Activated CD4-positive, alpha-beta memory T cell treated with anti-CD3 and anti-CD28 coated beads for 36 hours (primary cell): ENCODE measurements at regions not wholly inside any gene's neighbourhood (a gene's known extent, or its start where the extent isn't known, plus 50 kb on each side); places are given as distances from the start of the nearest gene placed in this dataset.

Experiments
- CTCF ChIA-PET: fragments of 350-600 bp; sonication (Branson Sonifier 250); formaldehyde crosslinking; loops from one replicate; lab custom pipeline; 2021; ENCODE audit warnings: antibody characterized with exemption, inconsistent platforms; lab: Charles Lee
- POLR2A ChIA-PET: fragments of 350-600 bp; sonication (Branson Sonifier 250); formaldehyde crosslinking; loops from one replicate; lab custom pipeline; 2021; ENCODE audit warnings: antibody characterized with exemption; lab: Charles Lee
- DNase-seq: peaks from one replicate; pipeline ENCODE4 v3.0.0-alpha.2; 2020
- H3K27ac Mint-ChIP-seq: one replicate; pipeline ENCODE4 v1.8.0; 2021; ENCODE audit warnings: mixed read lengths
- H3K27me3 Mint-ChIP-seq: one replicate; pipeline ENCODE4 v1.8.0; 2021; ENCODE audit warnings: mixed read lengths
- H3K36me3 Mint-ChIP-seq: one replicate; pipeline ENCODE4 v1.8.0; 2021; ENCODE audit warnings: mixed read lengths
- H3K4me1 Mint-ChIP-seq: one replicate; pipeline ENCODE4 v1.8.0; 2021; ENCODE audit warnings: low read depth, mixed read lengths
- H3K4me3 Mint-ChIP-seq: one replicate; pipeline ENCODE4 v1.8.0; 2021; ENCODE audit warnings: mild to moderate bottlenecking, mixed read lengths
- H3K9me3 Mint-ChIP-seq: one replicate; pipeline ENCODE4 v1.8.0; 2021; ENCODE audit warnings: mixed read lengths
- intact Hi-C: fragments of 100-400 bp; cut with micrococcal nuclease; formaldehyde crosslinking; loops from one replicate; pipeline ENCODE4 v1.15.1; 2023

GRCh38 chr18:47585136-47585535 lies 333.7 kb upstream of the SKOR2 start:
- Mint-ChIP-seq H3K4me1 (no peaks in the 10 kb centered on the region), H3K4me3 (no peak overlapping the region), H3K27ac (no peak overlapping the region), H3K9me3 (no peaks in the 10 kb centered on the region), H3K27me3 (no peaks in the 10 kb centered on the region), H3K36me3 (no peaks in the 10 kb centered on the region)
- DNase-seq = no peak
- POLR2A ChIA-PET = no interaction called here
- intact Hi-C loops = no loop called here
- CTCF ChIA-PET = no interaction called here

- H3K36me3 Mint-ChIP-seq = no peaks in the 10 kb centered on the region
- no peaks in the 10 kb centered on the region for H3K9me3 Mint-ChIP-seq
- peaks cover 4% of the 10 kb centered on the region for H3K27me3 Mint-ChIP-seq
- no peak for DNase-seq
- H3K4me1 Mint-ChIP-seq = no peaks in the 10 kb centered on the region
- intact Hi-C loops = no loop called here
- ChIA-PET CTCF (no interaction called here), POLR2A (no interaction called here)
- H3K4me3 Mint-ChIP-seq = no peak overlapping the region
- H3K27ac Mint-ChIP-seq = no peak overlapping the region
These were observed 330.6 kb upstream of the SKOR2 start for GRCh38 chr18:47582093-47582492.

GRCh38 chr18:47577520-47577919 lies 326.1 kb upstream of the SKOR2 start:
- POLR2A ChIA-PET = no interaction called here
- CTCF ChIA-PET = no interaction called here
- no peak overlapping the region for H3K4me3 Mint-ChIP-seq

DNA sequence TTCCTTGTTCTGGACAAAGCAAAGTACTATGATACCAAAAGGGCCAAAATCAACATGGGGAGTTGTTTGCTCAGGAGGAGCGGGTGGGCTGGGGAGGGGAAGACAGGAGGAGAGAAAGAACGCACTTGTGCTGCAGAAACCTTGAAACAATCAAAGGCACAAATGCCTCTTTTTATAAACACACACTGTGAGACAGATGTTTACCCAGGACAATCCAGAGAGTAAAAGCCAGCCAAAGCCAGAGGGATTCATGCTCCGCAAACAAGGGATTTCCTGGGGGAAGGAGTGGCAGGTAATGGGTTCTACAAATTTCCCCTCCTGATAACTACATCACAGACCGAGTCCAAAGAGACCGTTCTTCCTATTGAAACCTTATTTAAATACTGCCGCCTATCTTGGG lies 323.5 kb upstream of the SKOR2 start:
- no peaks in the 10 kb centered on the region for H3K36me3 Mint-ChIP-seq
- no peak overlapping the region for H3K4me3 Mint-ChIP-seq
- POLR2A ChIA-PET = no interaction called here
- H3K4me1 Mint-ChIP-seq = no peaks in the 10 kb centered on the region
- no peak overlapping the region for H3K27ac Mint-ChIP-seq
- intact Hi-C loops = no loop called here
- DNase-seq = no peak
- H3K9me3 Mint-ChIP-seq = no peaks in the 10 kb centered on the region
- peaks cover 10% of the 10 kb centered on the region for H3K27me3 Mint-ChIP-seq
- CTCF ChIA-PET = no interaction called here

More at GRCh38 chr18:47577520-47577919, 326.1 kb upstream of the SKOR2 start:
- no peak for DNase-seq
- peaks cover 5% of the 10 kb centered on the region for H3K27me3 Mint-ChIP-seq
- no peak overlapping the region for H3K27ac Mint-ChIP-seq
- intact Hi-C loops = no loop called here
- H3K4me1 Mint-ChIP-seq = no peaks in the 10 kb centered on the region
- H3K9me3 Mint-ChIP-seq = no peaks in the 10 kb centered on the region
- H3K36me3 Mint-ChIP-seq = no peaks in the 10 kb centered on the region

- CTCF ChIA-PET = no interaction called here
- H3K27me3 Mint-ChIP-seq = peaks cover 8% of the 10 kb centered on the region
- no peak for DNase-seq
- POLR2A ChIA-PET = no interaction called here
- intact Hi-C loops = no loop called here
- H3K36me3 Mint-ChIP-seq = no peaks in the 10 kb centered on the region
- H3K9me3 Mint-ChIP-seq = no peaks in the 10 kb centered on the region
- H3K27ac Mint-ChIP-seq = no peak overlapping the region
- no peak overlapping the region for H3K4me3 Mint-ChIP-seq
- no peaks in the 10 kb centered on the region for H3K4me1 Mint-ChIP-seq
These were observed 320.5 kb upstream of the SKOR2 start for GRCh38 chr18:47571957-47572356.

GRCh38 chr18:47566809-47567208 lies 315.3 kb upstream of the SKOR2 start:
- no peak overlapping the region for H3K4me3 Mint-ChIP-seq
- peaks cover 12% of the 10 kb centered on the region for H3K27me3 Mint-ChIP-seq
- H3K4me1 Mint-ChIP-seq = no peaks in the 10 kb centered on the region
- no peaks in the 10 kb centered on the region for H3K36me3 Mint-ChIP-seq
- H3K27ac Mint-ChIP-seq = no peak overlapping the region
- H3K9me3 Mint-ChIP-seq = no peaks in the 10 kb centered on the region
- ChIA-PET POLR2A (no interaction called here), CTCF (no interaction called here)
- intact Hi-C loops = no loop called here
- no peak for DNase-seq

DNA sequence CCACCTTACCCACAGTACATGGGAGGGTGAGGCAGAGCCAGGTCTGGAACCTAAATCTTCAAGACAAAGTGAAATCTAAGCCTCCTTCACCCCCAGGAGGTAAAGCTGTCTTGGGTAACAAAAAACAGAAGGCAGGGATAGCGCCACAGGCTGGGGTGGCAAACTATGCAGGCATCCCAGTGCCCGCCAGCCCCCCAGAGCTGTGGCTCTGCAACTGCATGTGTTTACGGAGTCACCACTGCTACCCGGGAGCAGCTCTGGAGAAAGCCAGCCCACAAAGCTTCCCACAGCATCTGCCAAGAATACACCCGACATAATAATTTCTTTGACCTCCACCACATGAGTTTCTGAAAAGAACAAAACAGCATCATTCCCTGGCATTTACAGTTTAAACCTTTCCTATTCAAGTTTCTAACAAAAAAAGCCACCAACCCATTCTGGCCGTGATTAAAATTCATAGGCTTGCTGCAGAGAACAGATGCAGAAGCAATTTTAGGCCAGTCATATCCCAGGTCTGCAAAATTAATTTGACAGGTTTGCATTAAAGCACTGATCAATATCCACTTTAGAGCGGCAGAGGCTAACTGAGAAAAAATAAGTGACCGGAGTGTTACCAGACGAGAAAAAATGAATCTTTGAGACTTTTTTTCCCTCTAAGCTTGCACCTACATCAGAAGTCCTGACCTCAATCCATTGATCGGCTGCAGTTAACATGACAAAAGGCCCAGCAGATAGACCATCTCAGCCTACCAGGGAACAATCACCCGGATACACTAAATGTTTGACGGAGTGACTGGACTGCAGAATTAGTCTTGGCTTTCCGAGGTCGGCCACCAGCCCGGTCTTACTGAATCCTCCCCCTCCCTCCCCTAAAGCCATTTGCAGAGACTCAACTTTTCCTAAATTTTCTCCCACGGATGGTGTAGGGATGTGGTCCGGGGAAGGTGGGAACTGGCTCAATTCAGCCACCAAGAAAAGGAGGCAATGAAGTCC lies 309.6 kb upstream of the SKOR2 start:
- no peak overlapping the region for H3K4me3 Mint-ChIP-seq
- ChIA-PET CTCF (no interaction called here), POLR2A (no interaction called here)
- peaks cover 24% of the 10 kb centered on the region for H3K27me3 Mint-ChIP-seq
- H3K36me3 Mint-ChIP-seq = no peaks in the 10 kb centered on the region
- H3K27ac Mint-ChIP-seq = no peak overlapping the region
- intact Hi-C loops = no loop called here
- H3K9me3 Mint-ChIP-seq = no peaks in the 10 kb centered on the region
- H3K4me1 Mint-ChIP-seq = no peaks in the 10 kb centered on the region
- no peak for DNase-seq

DNA sequence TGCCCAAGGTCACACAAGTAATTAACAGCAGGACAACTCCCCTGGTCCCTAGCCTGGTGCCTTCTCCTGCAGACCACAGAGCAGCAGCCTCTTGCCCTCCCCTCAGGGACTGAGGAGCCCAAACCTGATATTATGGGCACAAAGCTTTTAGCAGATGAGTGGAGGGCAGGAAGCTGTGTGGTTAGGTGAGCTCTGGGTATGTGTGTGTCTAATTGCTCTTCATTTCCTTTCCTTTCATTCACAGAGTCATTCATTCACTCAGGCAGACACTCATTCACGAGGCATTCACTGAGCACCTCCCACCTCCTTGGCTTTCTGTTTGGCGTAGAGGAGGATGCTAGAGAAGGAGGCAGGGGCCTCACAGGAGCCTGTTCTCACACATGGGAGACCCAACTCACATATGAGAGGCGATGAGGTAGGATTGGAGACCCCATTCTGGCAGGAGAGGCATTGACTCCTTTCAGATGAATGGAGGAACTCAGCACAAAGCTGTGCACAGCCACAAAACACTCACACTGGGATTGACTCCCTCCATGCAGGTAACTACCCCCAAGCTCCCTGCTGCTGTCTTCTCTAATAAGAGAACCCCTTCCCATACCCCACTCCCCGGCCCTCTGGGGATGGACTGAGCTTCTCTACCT lies 306.8 kb upstream of the SKOR2 start:
- no peaks in the 10 kb centered on the region for H3K9me3 Mint-ChIP-seq
- H3K27me3 Mint-ChIP-seq = peaks cover 24% of the 10 kb centered on the region
- ChIA-PET POLR2A (no interaction called here), CTCF (no interaction called here)
- no peak overlapping the region for H3K27ac Mint-ChIP-seq
- no peaks in the 10 kb centered on the region for H3K36me3 Mint-ChIP-seq
- DNase-seq = no peak
- H3K4me1 Mint-ChIP-seq = no peaks in the 10 kb centered on the region
- intact Hi-C loops = no loop called here
- H3K4me3 Mint-ChIP-seq = no peak overlapping the region

- POLR2A ChIA-PET = no interaction called here
- H3K9me3 Mint-ChIP-seq = no peaks in the 10 kb centered on the region
- H3K27me3 Mint-ChIP-seq = peaks cover 21% of the 10 kb centered on the region
- H3K36me3 Mint-ChIP-seq = no peaks in the 10 kb centered on the region
- no peak for DNase-seq
- H3K4me3 Mint-ChIP-seq = no peak overlapping the region
- H3K27ac Mint-ChIP-seq = no peak overlapping the region
- no peaks in the 10 kb centered on the region for H3K4me1 Mint-ChIP-seq
- intact Hi-C loops = no loop called here
- CTCF ChIA-PET = no interaction called here
These were observed 305.7 kb upstream of the SKOR2 start for GRCh38 chr18:47557160-47557559.

- Mint-ChIP-seq H3K4me3 (no peak overlapping the region), H3K4me1 (no peaks in the 10 kb centered on the region), H3K27me3 (peaks cover 4% of the 10 kb centered on the region), H3K27ac (no peak overlapping the region), H3K36me3 (no peaks in the 10 kb centered on the region), H3K9me3 (no peaks in the 10 kb centered on the region)
- intact Hi-C loops = no loop called here
- ChIA-PET POLR2A (no interaction called here), CTCF (no interaction called here)
- no peak for DNase-seq
These were observed 301.3 kb upstream of the SKOR2 start for GRCh38 chr18:47552783-47553182.

GRCh38 chr18:47550611-47551010 lies 299.2 kb upstream of the SKOR2 start:
- H3K4me1 Mint-ChIP-seq = no peaks in the 10 kb centered on the region
- no peak overlapping the region for H3K27ac Mint-ChIP-seq
- H3K9me3 Mint-ChIP-seq = no peaks in the 10 kb centered on the region
- CTCF ChIA-PET = no interaction called here
- no peaks in the 10 kb centered on the region for H3K36me3 Mint-ChIP-seq
- POLR2A ChIA-PET = no interaction called here
- DNase-seq = no peak
- H3K27me3 Mint-ChIP-seq = peaks cover 4% of the 10 kb centered on the region
- intact Hi-C loops = no loop called here
- H3K4me3 Mint-ChIP-seq = no peak overlapping the region

GRCh38 chr18:47549021-47549540 lies 297.6 kb upstream of the SKOR2 start:
- H3K27me3 Mint-ChIP-seq = peaks cover 7% of the 10 kb centered on the region
- H3K4me1 Mint-ChIP-seq = no peaks in the 10 kb centered on the region
- H3K4me3 Mint-ChIP-seq = no peak overlapping the region
- ChIA-PET POLR2A (no interaction called here), CTCF (no interaction called here)
- intact Hi-C loops = no loop called here
- no peak for DNase-seq
- H3K27ac Mint-ChIP-seq = no peak overlapping the region
- no peaks in the 10 kb centered on the region for H3K9me3 Mint-ChIP-seq
- no peaks in the 10 kb centered on the region for H3K36me3 Mint-ChIP-seq
